ENCODE measurements at regions not wholly inside any gene's neighbourhood (a gene's known extent, or its start where the extent isn't known, plus 50 kb on each side); places are given as distances from the start of the nearest gene placed in this dataset.

- no peaks in the 10 kb centered on the region for H3K9me3 ChIP-seq (ENCODE audit: control insufficient read depth in 4 of 4, low read length in 3 of 4)
- H3K36me3 ChIP-seq (ENCODE audit: control insufficient read depth in 4 of 4, insufficient read depth in 3 of 4, low read depth in 1 of 4, low read length in 3 of 4): no peaks in the 10 kb centered on the region
- no peaks in the 10 kb centered on the region for H3K4me1 ChIP-seq (ENCODE audit: control insufficient read depth in 4 of 4, insufficient read depth in 4 of 4, low read length in 3 of 4)
- no peak overlapping the region for H3K9ac ChIP-seq (ENCODE audit: low read depth in 1 of 2, low read length in 2 of 2)
- H3K27ac ChIP-seq (ENCODE audit: low read depth in 1 of 2, low read length in 2 of 2): no peak overlapping the region
- no peaks in the 10 kb centered on the region for H3K27me3 ChIP-seq (ENCODE audit: control insufficient read depth in 4 of 4, insufficient read depth in 4 of 4, low read length in 3 of 4)
- no peak overlapping the region for H3K4me3 ChIP-seq (ENCODE audit: low read depth in 1 of 3, low read length in 3 of 3)
- WGBS: 94% methylated on average over 17 of the region's 17 CpGs
- no peak for TF ChIP-seq HNF4A (conservative IDR thresholded peaks at IDR 0.05)
- no peak for TF ChIP-seq EGR1 (IDR thresholded peaks at IDR 0.05; ENCODE audit: low read depth in 2 of 2)
- TF ChIP-seq RAD21 (IDR thresholded peaks at IDR 0.05): no peak
- no peak for TF ChIP-seq CTCF (IDR thresholded peaks at IDR 0.05; ENCODE audit: low read depth, low read length, missing input control)
- no peak for DNase-seq (ENCODE audit: low spot score)
Observed at GRCh38 chr11:106176817-106177216, 99.4 kb downstream of the AASDHPPT start.

- 74% methylated on average over 6 of the region's 6 CpGs for WGBS
- no peak for DNase-seq (ENCODE audit: low spot score)
- TF ChIP-seq HNF4A (conservative IDR thresholded peaks at IDR 0.05) (no peak), FOXA2 (IDR thresholded peaks at IDR 0.05) (no peak), GABPA (IDR thresholded peaks at IDR 0.05 in 1 of 2, conservative IDR thresholded peaks at IDR 0.05 in 1 of 2) (no peak), TAF1 (conservative IDR thresholded peaks at IDR 0.05) (no peak), RAD21 (IDR thresholded peaks at IDR 0.05) (no peak)
Observed at GRCh38 chr11:106177311-106177710, 99.8 kb downstream of the AASDHPPT start.

GRCh38 chr11:106178361-106178760, 100.9 kb downstream of the AASDHPPT start:
- no peaks in the 10 kb centered on the region for H3K9me3 ChIP-seq (ENCODE audit: control insufficient read depth in 4 of 4, low read length in 3 of 4)
- H3K4me3 ChIP-seq (ENCODE audit: low read depth in 1 of 3, low read length in 3 of 3): no peak overlapping the region
- no peak for DNase-seq (ENCODE audit: low spot score)
- TF ChIP-seq FOXA2 (IDR thresholded peaks at IDR 0.05) (no peak), JUND (IDR thresholded peaks at IDR 0.05) (no peak), ATF3 (IDR thresholded peaks at IDR 0.05) (no peak), MAX (IDR thresholded peaks at IDR 0.05) (no peak), TAF1 (conservative IDR thresholded peaks at IDR 0.05) (no peak), SP1 (IDR thresholded peaks at IDR 0.05) (no peak), GABPA (IDR thresholded peaks at IDR 0.05 in 1 of 2, conservative IDR thresholded peaks at IDR 0.05 in 1 of 2) (no peak), FOXA1 (IDR thresholded peaks at IDR 0.05) (no peak), CTCF (IDR thresholded peaks at IDR 0.05; ENCODE audit: low read depth, low read length, missing input control) (no peak), NR2F2 (IDR thresholded peaks at IDR 0.05) (no peak), YY1 (IDR thresholded peaks at IDR 0.05) (no peak), RXRA (IDR thresholded peaks at IDR 0.05) (no peak), REST (IDR thresholded peaks at IDR 0.05) (no peak), HNF4G (IDR thresholded peaks at IDR 0.05) (no peak), HNF4A (conservative IDR thresholded peaks at IDR 0.05) (no peak), EGR1 (IDR thresholded peaks at IDR 0.05; ENCODE audit: low read depth in 2 of 2) (no peak), RAD21 (IDR thresholded peaks at IDR 0.05) (no peak)
- no peaks in the 10 kb centered on the region for H3K27me3 ChIP-seq (ENCODE audit: control insufficient read depth in 4 of 4, insufficient read depth in 4 of 4, low read length in 3 of 4)
- WGBS: 72% methylated on average over 1 of the region's 1 CpG
- no peak overlapping the region for H3K27ac ChIP-seq (ENCODE audit: low read depth in 1 of 2, low read length in 2 of 2)
- H3K9ac ChIP-seq (ENCODE audit: low read depth in 1 of 2, low read length in 2 of 2): no peak overlapping the region
- no peaks in the 10 kb centered on the region for H3K4me1 ChIP-seq (ENCODE audit: control insufficient read depth in 4 of 4, insufficient read depth in 4 of 4, low read length in 3 of 4)
- H3K36me3 ChIP-seq (ENCODE audit: control insufficient read depth in 4 of 4, insufficient read depth in 3 of 4, low read depth in 1 of 4, low read length in 3 of 4): no peaks in the 10 kb centered on the region

More at GRCh38 chr11:106177311-106177710, 99.8 kb downstream of the AASDHPPT start:
- Histone ChIP-seq H3K4me3 (ENCODE audit: low read depth in 1 of 3, low read length in 3 of 3) (no peak overlapping the region), H3K36me3 (ENCODE audit: control insufficient read depth in 4 of 4, insufficient read depth in 3 of 4, low read depth in 1 of 4, low read length in 3 of 4) (no peaks in the 10 kb centered on the region), H3K27ac (ENCODE audit: low read depth in 1 of 2, low read length in 2 of 2) (no peak overlapping the region), H3K27me3 (ENCODE audit: control insufficient read depth in 4 of 4, insufficient read depth in 4 of 4, low read length in 3 of 4) (no peaks in the 10 kb centered on the region), H3K9ac (ENCODE audit: low read depth in 1 of 2, low read length in 2 of 2) (no peak overlapping the region), H3K4me1 (ENCODE audit: control insufficient read depth in 4 of 4, insufficient read depth in 4 of 4, low read length in 3 of 4) (no peaks in the 10 kb centered on the region), H3K9me3 (ENCODE audit: control insufficient read depth in 4 of 4, low read length in 3 of 4) (no peaks in the 10 kb centered on the region)
